H9 (cell line): ENCODE measurements at regions not wholly inside any gene's neighbourhood (a gene's known extent, or its start where the extent isn't known, plus 50 kb on each side); places are given as distances from the start of the nearest gene placed in this dataset.

Source experiments
- DNase-seq: peaks from one replicate; pipeline ENCODE4 v3.0.0-alpha.2; 2017
- H2AFZ ChIP-seq: one replicate; pipeline ENCODE4 v1.6.1; 2013; ENCODE audit warnings: mild to moderate bottlenecking, low read length, control low read depth, moderate library complexity
- H2AK5ac ChIP-seq: 2 replicates; pipeline ENCODE4 v1.6.1; 2013; ENCODE audit warnings: low read length, control low read depth, mixed read lengths; ENCODE audit not compliant: insufficient read length
- H2BK120ac ChIP-seq: one replicate; pipeline ENCODE4 v1.6.1; 2013; ENCODE audit warnings: low read depth, mild to moderate bottlenecking, low read length, control low read depth, inconsistent platforms; ENCODE audit not compliant: poor library complexity, severe bottlenecking
- H2BK12ac ChIP-seq: 2 replicates; pipeline ENCODE4 v1.6.1; 2013; ENCODE audit warnings: low read length, control low read depth, mixed read lengths, low read depth; ENCODE audit not compliant: insufficient read length
- H2BK15ac ChIP-seq: 2 replicates; pipeline ENCODE4 v1.6.1; 2013; ENCODE audit warnings: low read depth, low read length, control low read depth
- H2BK20ac ChIP-seq: one replicate; pipeline ENCODE4 v1.6.1; 2013; ENCODE audit warnings: low read depth, mild to moderate bottlenecking, low read length, control low read depth, inconsistent platforms; ENCODE audit not compliant: poor library complexity, severe bottlenecking
- H2BK5ac ChIP-seq: 2 replicates; pipeline ENCODE4 v1.6.1; 2013; ENCODE audit warnings: low read length, control low read depth, mixed read lengths; ENCODE audit not compliant: insufficient read length
- H3K14ac ChIP-seq: 2 replicates; pipeline ENCODE4 v1.6.1; 2013; ENCODE audit warnings: low read length, control low read depth; ENCODE audit not compliant: insufficient read depth
- H3K18ac ChIP-seq: 2 replicates; pipeline ENCODE4 v1.6.1; 2013; ENCODE audit warnings: low read depth, mild to moderate bottlenecking, mixed read lengths, low read length, control low read depth; ENCODE audit not compliant: insufficient read length
- H3K23ac ChIP-seq: 2 replicates; pipeline ENCODE4 v1.6.1; 2013; ENCODE audit warnings: low read length, control low read depth, mixed read lengths, low read depth; ENCODE audit not compliant: insufficient read length
- H3K23me2 ChIP-seq: 2 replicates; pipeline ENCODE4 v1.6.1; 2013; ENCODE audit warnings: low read depth, mild to moderate bottlenecking, mixed read lengths, low read length, control low read depth; ENCODE audit not compliant: insufficient read length, poor library complexity, severe bottlenecking
- H3K27ac ChIP-seq: 2 replicates; pipeline ENCODE4 v1.5.1; 2013; ENCODE audit warnings: low read length, control low read depth, mixed read lengths, low read depth; ENCODE audit not compliant: insufficient read length
- H3K27me3 ChIP-seq: 2 replicates; pipeline ENCODE4 v1.6.1; 2013; ENCODE audit warnings: low read length, control low read depth, inconsistent platforms; ENCODE audit not compliant: insufficient read depth
- H3K4ac ChIP-seq: 2 replicates; pipeline ENCODE4 v1.6.1; 2013; ENCODE audit warnings: low read depth, mild to moderate bottlenecking, control low read depth, inconsistent platforms, low read length, moderate library complexity
- H3K4me1 ChIP-seq: 2 replicates; pipeline ENCODE4 v1.6.1; 2013; ENCODE audit warnings: low read length, control low read depth, inconsistent platforms; ENCODE audit not compliant: insufficient read depth
- H3K4me2 ChIP-seq: 2 replicates; pipeline ENCODE4 v1.6.1; 2013; ENCODE audit warnings: low read length, control low read depth, mixed read lengths; ENCODE audit not compliant: insufficient read length, insufficient read depth
- H3K56ac ChIP-seq: 2 replicates; pipeline ENCODE4 v1.6.1; 2013; ENCODE audit warnings: low read depth, mild to moderate bottlenecking, mixed read lengths, low read length, control low read depth; ENCODE audit not compliant: insufficient read length
- H3K79me1 ChIP-seq: 2 replicates; pipeline ENCODE4 v1.6.1; 2013; ENCODE audit warnings: low read depth, mild to moderate bottlenecking, moderate library complexity, low read length, control low read depth, inconsistent platforms; ENCODE audit not compliant: insufficient read depth, poor library complexity, severe bottlenecking
- H3K79me2 ChIP-seq: 2 replicates; pipeline ENCODE4 v1.6.1; 2013; ENCODE audit warnings: low read length, control low read depth, inconsistent platforms; ENCODE audit not compliant: insufficient read depth
- H3K9ac ChIP-seq: 2 replicates; pipeline ENCODE4 v1.6.1; 2013; ENCODE audit warnings: low read length, control low read depth, mixed read lengths; ENCODE audit not compliant: insufficient read length; ENCODE audit errors: extremely low read depth
- H3K9me3 ChIP-seq: one replicate; pipeline ENCODE4 v1.6.1; 2013; ENCODE audit warnings: low read depth, low read length, inconsistent platforms; ENCODE audit not compliant: control insufficient read depth
- H3T11ph ChIP-seq: one replicate; pipeline ENCODE4 v1.6.1; 2013; ENCODE audit warnings: mild to moderate bottlenecking, low read length, control low read depth, inconsistent platforms
- H4K20me1 ChIP-seq: one replicate; pipeline ENCODE4 v1.6.1; 2013; ENCODE audit not compliant: control insufficient read depth, insufficient read length, insufficient read depth
- H4K5ac ChIP-seq: 2 replicates; pipeline ENCODE4 v1.6.1; 2013; ENCODE audit warnings: low read depth, mild to moderate bottlenecking, mixed read lengths, low read length, control low read depth; ENCODE audit not compliant: insufficient read length
- H4K8ac ChIP-seq: replicated peaks from 2 replicates; pipeline ENCODE4 v1.6.1; 2013; ENCODE audit warnings: low read length, control low read depth, mixed read lengths, low read depth; ENCODE audit not compliant: insufficient read length
- H4K91ac ChIP-seq: 2 replicates; pipeline ENCODE4 v1.6.1; 2013; ENCODE audit warnings: low read depth, mild to moderate bottlenecking, moderate library complexity, mixed read lengths, low read length, control low read depth; ENCODE audit not compliant: insufficient read length
- H3K27ac Mint-ChIP-seq, 3 experiments: 2 replicates in 2 of 3; 3 replicates in 1 of 3; pipeline ENCODE4 v1.8.0; 2020 to 2021; ENCODE audit warnings: mixed read lengths in 3 of 3, mild to moderate bottlenecking in 1 of 3, moderate library complexity in 1 of 3
- H3K27me3 Mint-ChIP-seq: 2 replicates; pipeline ENCODE4 v1.8.0; 2021; ENCODE audit warnings: low read depth, mild to moderate bottlenecking, moderate library complexity, mixed read lengths
- H3K36me3 Mint-ChIP-seq, 3 experiments: 2 replicates in 2 of 3; 3 replicates in 1 of 3; pipeline ENCODE4 v1.8.0; 2020 to 2021; ENCODE audit warnings: low read depth in 3 of 3, mixed read lengths in 3 of 3; ENCODE audit not compliant: insufficient read depth in 1 of 3
- H3K4me1 Mint-ChIP-seq, 2 experiments: 2 replicates each; pipeline ENCODE4 v1.8.0; 2020; ENCODE audit warnings: mixed read lengths in 2 of 2
- H3K4me3 Mint-ChIP-seq, 2 experiments: 2 replicates in 1 of 2; 3 replicates in 1 of 2; pipeline ENCODE4 v1.8.0; 2020 to 2021; ENCODE audit warnings: mild to moderate bottlenecking in 2 of 2, mixed read lengths in 2 of 2, moderate library complexity in 1 of 2
- H3K9me3 Mint-ChIP-seq, 2 experiments: 2 replicates in 1 of 2; 3 replicates in 1 of 2; pipeline ENCODE4 v1.8.0; 2020; ENCODE audit warnings: mild to moderate bottlenecking in 2 of 2, mixed read lengths in 2 of 2, moderate library complexity in 1 of 2
- CTCF ChIP-seq: fragments of 200-600 bp; sonication (generic); conservative IDR thresholded peaks from 3 replicates; pipeline ENCODE4 v1.8.0; 2021; ENCODE audit warnings: antibody characterized with exemption, mild to moderate bottlenecking
- WGBS: extraction: QIAGEN DNeasy Blood & Tissue Kit; methylation state at CpG from one replicate; pipeline ENCODE4 v1.1.7; 2013; ENCODE audit warnings: missing lambda C conversion rate, low lambda C conversion rate, mixed read lengths; ENCODE audit not compliant: insufficient read length; ENCODE audit errors: extremely low coverage; 5-methylcytosine and 5-hydroxymethylcytosine counted together

DNA sequence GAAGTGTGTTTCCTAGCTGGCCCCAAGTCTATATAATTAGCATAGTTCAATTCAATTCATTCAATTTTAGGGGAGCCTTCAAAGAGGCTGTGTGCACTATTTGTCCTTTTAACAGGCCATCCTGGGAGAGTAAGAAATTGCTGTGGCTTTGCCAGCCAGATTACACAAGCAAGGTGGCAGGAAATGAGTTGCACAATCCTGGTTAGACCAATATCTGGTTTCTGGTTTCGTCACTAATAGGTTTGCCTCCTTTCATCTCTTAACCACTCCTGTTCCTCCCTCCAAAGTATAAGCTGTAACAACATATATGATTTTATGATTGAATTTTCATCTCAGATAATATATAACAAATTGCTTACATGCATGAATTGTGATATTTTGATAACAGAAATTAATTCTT is 84.1 kb upstream of the NEGR1 start:
- no peak for DNase-seq
- Histone ChIP-seq H2BK20ac (no peak overlapping the region), H3K79me1 (no peaks in the 10 kb centered on the region), H2BK12ac (no peak overlapping the region), H3K56ac (no peak overlapping the region), H3K27ac (no peak overlapping the region), H3K9ac (no peak overlapping the region), H3K14ac (no peak overlapping the region), H4K20me1 (no peaks in the 10 kb centered on the region), H3K4me2 (no peak overlapping the region), H3K27me3 (no peaks in the 10 kb centered on the region), H4K91ac (no peak overlapping the region), H3K23me2 (no peaks in the 10 kb centered on the region), H3K23ac (no peak overlapping the region), H2BK120ac (no peak overlapping the region), H4K8ac (no peak overlapping the region), H2BK5ac (no peak overlapping the region), H2AK5ac (no peak overlapping the region), H3K9me3 (no peaks in the 10 kb centered on the region), H3K4ac (no peak overlapping the region), H3T11ph (no peak overlapping the region), H2AFZ (no peak overlapping the region), H3K79me2 (no peaks in the 10 kb centered on the region), H3K4me1 (no peaks in the 10 kb centered on the region; the same call in 1 of the 2 replicates), H2BK15ac (no peak overlapping the region), H3K18ac (no peak overlapping the region), H4K5ac (no peak overlapping the region)
- Mint-ChIP-seq H3K4me1 (peaks cover 2 to 5% of the 10 kb centered on the region in 2 experiments), H3K27me3 (no peaks in the 10 kb centered on the region), H3K9me3 (no peaks in the 10 kb centered on the region), H3K27ac (no peak overlapping the region), H3K4me3 (no peak overlapping the region), H3K36me3 (no peaks in the 10 kb centered on the region)
- WGBS, result no CpG with 5 or more reads among the region's 1 CpG
- no peak for TF ChIP-seq CTCF
